ENCODE measurements at regions not wholly inside any gene's neighbourhood (a gene's known extent, or its start where the extent isn't known, plus 50 kb on each side); places are given as distances from the start of the nearest gene placed in this dataset.

- TF ChIP-seq TIGD3 (CRISPR knock-in tag; IDR thresholded peaks at IDR 0.05; ENCODE audit: borderline replicate concordance) (no peak), SMC3 (IDR thresholded peaks at IDR 0.05; ENCODE audit: low read length) (no peak), MEF2D (CRISPR knock-in tag; IDR thresholded peaks at IDR 0.05) (no peak), ZBTB42 (CRISPR knock-in tag; IDR thresholded peaks at IDR 0.05) (no peak), MED13 (CRISPR knock-in tag; IDR thresholded peaks at IDR 0.05) (no peak), ZNF260 (CRISPR knock-in tag; IDR thresholded peaks at IDR 0.05; ENCODE audit: borderline replicate concordance, low read depth) (no peak), CENPX (CRISPR knock-in tag; IDR thresholded peaks at IDR 0.05) (no peak), PATZ1 (CRISPR knock-in tag; IDR thresholded peaks at IDR 0.05) (no peak), ZNF710 (CRISPR knock-in tag; IDR thresholded peaks at IDR 0.05; ENCODE audit: borderline replicate concordance) (no peak), MXD3 (CRISPR knock-in tag; IDR thresholded peaks at IDR 0.05) (no peak), AHDC1 (CRISPR knock-in tag; IDR thresholded peaks at IDR 0.05; ENCODE audit: borderline replicate concordance) (no peak), FOXK2 (IDR thresholded peaks at IDR 0.05) (no peak), RBAK (CRISPR knock-in tag; IDR thresholded peaks at IDR 0.05) (no peak), SKIL (CRISPR knock-in tag; IDR thresholded peaks at IDR 0.05; ENCODE audit: borderline replicate concordance) (no peak), MBD4 (IDR thresholded peaks at IDR 0.05; ENCODE audit: borderline replicate concordance, low read length) (no peak), BHLHE40 (IDR thresholded peaks at IDR 0.05; ENCODE audit: low read length) (peak; percentile 49)
Measured at GRCh38 chr13:99655351-99656091, 154.2 kb downstream of the TM9SF2 start (continued).
